IPS DF 4.7 (cell line): ENCODE measurements at regions not wholly inside any gene's neighbourhood (a gene's known extent, or its start where the extent isn't known, plus 50 kb on each side); places are given as distances from the start of the nearest gene placed in this dataset.
A peak's percentile ranks its signal among the peaks of the same experiment; 100 is the strongest.
"Not testable (repeated sequence)": the region's sequence is repeated elsewhere in the genome, so short reads cannot be mapped to it uniquely, and the experiment has no call there.

Source experiments
- DNase-seq: peaks from one replicate; pipeline ENCODE4 v3.0.0-alpha.2; 2013; ENCODE audit warnings: low spot score; ENCODE audit errors: extremely low read depth

GRCh38 chr5:18675041-18675440 is 1040.8 kb downstream of the TAF11L14 start:
- no peak for DNase-seq

DNA sequence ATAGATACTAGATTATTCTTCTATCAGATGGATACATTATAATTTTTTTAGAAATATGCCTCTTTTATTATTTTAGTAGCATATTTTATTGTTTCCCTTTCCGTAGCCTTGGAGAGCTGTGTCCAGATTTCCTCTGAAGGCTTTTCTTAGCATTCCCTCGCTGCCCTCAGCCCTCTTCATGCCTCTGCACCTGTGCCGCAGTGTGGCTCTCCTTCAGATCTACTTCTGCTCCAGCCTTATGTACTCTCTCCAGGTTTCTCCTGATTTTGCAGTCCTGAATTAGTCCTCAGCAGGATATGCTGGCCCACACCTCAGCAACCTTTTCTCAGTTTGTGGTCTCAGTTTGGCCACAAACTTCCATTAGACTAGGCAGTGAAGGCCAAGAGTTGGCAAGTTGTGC is 1052.0 kb downstream of the TAF11L14 start:
- no peak for DNase-seq

- DNase-seq = no peak
Observed at GRCh38 chr5:18687429-18687828, 1053.2 kb downstream of the TAF11L14 start.

DNA sequence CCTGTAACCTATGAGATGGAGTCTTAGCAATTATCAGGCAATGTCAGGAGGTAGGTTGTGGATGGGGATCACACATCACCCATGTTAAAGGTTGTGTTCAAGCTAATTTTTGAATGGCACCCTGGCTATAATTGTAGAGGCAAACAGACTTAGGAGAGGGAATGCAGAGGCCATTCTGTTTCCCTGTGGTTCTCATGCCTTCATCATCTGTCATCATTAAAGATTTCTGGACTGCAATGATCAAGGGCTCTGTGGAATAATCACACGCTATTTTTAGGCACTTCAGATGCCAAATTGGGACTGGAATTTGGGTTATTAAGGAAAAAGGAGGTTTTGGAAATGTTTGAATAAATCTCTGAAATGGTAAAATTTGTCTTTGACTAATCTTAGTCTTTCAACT is 1065.4 kb downstream of the TAF11L14 start:
- DNase-seq = no peak

- DNase-seq = no peak
Observed at GRCh38 chr5:18702821-18703220, 1068.6 kb downstream of the TAF11L14 start.

GRCh38 chr5:18712936-18713485 is 1078.8 kb downstream of the TAF11L14 start:
- no peak for DNase-seq

- DNase-seq = no peak
Observed at GRCh38 chr5:18720002-18720401, 1085.7 kb downstream of the TAF11L14 start.

DNA sequence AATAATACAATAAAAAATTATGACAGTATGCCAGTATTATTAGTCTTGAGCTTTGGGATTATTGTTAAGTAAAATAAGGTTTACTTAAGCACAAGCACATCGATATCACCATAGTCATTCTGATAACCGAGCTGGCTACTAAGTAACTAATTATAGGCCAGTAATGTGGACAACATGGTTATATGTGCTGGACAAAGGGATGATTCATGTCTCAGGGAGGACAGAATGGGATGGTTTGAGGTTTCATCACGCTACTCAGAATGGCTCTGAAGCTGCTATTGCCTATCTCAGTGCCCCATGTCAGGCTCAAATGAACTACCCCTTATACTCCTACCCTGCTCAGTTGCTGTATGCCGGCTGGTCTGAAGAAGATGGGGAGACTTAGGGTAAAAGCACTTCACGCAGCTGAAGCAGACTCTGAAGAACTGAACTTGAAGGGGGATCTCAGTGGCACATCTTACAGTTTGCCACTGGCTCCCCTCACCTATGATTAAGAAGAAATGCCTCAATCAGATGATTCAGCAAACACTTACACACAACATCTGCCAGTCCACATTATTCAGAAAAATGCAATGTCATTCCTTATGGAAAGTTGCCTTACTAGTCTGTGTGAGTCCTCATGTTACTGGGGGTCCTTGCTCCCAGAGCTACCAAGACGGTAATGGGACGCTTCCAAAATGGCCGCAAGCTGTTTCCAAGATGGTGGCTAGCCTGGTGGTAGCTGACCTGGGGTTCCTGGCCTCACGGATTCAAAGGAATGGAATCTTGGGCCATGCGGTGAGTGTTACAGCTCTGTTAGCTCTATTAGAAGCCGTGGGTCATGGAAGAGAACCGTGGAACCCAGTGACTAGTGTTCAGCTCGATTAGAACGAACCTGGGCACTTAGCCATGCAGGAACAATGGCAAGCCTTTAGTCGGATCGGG is 1098.6 kb downstream of the TAF11L14 start:
- DNase-seq = no peak

GRCh38 chr5:18736051-18736398 is 1101.8 kb downstream of the TAF11L14 start:
- peak; percentile 69 for DNase-seq

- DNase-seq = not testable (repeated sequence)
Observed at GRCh38 chr5:18736736-18737135, 1102.5 kb downstream of the TAF11L14 start.

- DNase-seq = no peak
Observed at GRCh38 chr5:18740301-18740700, 1106.0 kb downstream of the TAF11L14 start.

DNA sequence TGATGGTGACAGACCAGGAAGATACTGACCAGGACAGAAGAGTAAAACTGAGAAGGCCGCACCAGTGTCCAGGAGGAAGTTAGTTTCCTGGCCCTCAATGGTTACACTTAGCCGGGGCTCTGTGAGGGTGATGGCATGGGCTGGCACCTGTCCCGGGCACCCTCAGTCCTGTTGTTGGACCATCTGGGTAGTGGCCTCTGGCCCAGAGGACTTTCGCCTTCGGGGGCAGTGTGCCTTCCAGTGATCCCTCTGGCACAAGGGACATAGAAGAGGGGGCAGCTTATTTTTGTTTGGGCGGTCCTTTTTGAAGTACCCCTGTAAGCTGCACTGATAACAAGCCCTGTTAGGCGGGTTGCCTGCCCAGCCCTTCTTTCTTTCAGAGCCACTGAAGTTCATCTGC is 1108.6 kb downstream of the TAF11L14 start:
- DNase-seq = no peak

GRCh38 chr5:18744441-18744840 is 1110.2 kb downstream of the TAF11L14 start:
- DNase-seq = no peak

GRCh38 chr5:18745042-18745987 is 1111.1 kb downstream of the TAF11L14 start:
- DNase-seq = no peak

DNA sequence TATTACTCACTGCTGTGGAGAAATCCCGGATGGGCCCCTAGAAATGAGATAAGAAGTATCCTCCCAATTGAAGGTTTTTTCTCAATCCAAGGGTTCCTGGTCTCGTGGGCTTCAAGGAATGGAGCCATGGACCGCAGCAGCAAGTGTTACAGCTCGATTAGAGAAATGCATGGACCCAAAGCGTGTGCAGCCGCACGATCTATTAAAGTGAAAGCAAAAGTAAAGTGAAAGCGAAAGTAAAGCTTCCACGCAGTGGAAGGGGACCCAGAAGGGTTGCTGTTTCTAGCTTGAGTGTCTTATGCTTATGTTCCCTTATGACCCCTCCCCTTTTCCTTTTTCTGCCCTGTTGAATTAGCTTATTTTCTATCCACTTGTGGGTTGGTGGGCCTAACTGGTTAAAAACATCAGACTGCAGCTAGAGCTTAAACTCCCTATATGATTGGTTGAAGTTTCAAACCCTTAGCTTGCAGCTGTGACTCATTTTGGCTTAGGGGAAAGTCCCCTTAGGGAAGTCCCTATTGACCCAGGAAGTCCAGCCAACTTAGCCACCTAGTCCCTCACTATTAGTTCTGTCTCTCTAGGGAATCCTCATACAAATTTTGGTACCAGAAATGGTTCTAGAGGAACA is 1111.8 kb downstream of the TAF11L14 start:
- no peak for DNase-seq

DNA sequence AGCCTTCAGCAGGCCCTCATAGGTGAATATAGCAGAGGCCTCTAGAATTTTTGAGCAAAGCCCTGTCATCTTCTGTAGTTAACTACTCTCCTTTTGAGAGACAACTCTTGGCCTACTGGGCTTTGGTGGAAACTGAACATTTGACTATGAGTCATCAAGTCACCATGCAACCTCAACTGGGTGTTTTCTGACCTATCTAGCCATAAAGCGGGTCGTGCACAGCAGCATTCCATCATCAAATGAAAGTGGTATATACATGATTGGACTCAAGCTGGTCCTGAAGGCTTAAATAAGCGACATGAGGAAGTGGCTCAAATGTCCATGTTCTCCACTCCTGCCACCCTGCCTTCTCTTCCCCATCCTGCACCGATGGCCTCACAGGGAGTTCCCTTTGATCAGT is 1115.5 kb downstream of the TAF11L14 start:
- no peak for DNase-seq

DNA sequence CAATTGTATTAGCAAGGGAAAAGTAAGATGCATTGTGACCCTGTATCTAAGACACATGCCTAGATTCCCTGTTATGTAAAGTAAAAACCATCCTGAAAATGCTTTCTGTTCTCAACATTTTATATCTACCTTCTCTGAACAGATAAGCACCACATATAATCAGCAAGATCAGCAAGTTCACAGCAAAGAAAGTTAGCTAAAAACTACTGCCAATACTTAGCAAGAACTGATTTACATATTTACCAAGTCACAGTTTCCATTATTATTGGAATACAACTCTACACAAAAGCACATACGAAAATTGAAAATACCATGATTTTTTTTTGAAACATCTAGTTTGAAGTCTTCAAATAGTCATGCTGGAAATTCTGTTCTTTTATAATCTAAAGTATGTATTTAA is 1118.1 kb downstream of the TAF11L14 start:
- DNase-seq = no peak

- no peak for DNase-seq
Observed at GRCh38 chr5:18754201-18754600, 1119.9 kb downstream of the TAF11L14 start.

DNA sequence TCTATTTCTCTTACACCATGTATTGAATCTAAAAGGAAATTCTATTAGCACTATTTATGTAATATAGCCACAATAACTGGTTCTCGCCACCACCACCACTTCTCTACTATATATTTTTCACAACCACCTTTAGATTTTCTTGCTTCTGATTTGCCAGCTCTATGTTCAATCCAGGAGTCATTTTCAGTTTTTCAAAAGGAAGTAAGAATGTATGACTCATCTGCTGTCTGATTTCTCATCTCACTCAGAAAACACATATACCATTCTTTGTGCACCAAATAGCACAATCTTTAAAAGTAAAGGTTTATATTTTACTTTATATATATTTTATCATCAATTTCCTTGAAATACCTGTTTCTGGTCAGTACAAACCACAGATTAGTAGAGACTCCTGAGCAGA is 1127.5 kb downstream of the TAF11L14 start:
- DNase-seq = no peak

DNA sequence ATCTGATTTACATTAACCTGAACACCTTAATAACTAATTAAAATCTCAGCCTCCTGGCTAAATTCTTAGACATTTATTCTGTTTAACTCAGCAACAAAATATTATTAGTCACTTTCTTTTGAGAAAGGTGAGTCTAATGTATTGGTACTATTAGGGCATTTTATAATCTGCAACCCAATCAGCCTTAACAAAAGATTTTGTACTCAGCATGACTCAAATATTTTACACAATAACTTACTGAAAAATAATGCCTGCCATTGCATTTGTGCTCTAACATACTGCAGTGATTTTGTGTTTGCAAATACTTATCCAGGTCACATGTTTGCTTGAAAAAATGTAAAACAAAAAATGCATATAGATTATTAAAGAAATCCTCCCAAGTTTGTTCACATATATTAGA is 1129.9 kb downstream of the TAF11L14 start:
- no peak for DNase-seq

- DNase-seq = no peak
Observed at GRCh38 chr5:18765304-18765703, 1131.0 kb downstream of the TAF11L14 start.
